ENCODE measurements at regions not wholly inside any gene's neighbourhood (a gene's known extent, or its start where the extent isn't known, plus 50 kb on each side); places are given as distances from the start of the nearest gene placed in this dataset.

- TF ChIP-seq CTCF (IDR thresholded peaks at IDR 0.05) (no peak), EZH2phosphoT487 (IDR thresholded peaks at IDR 0.05) (no peak)
Measured at GRCh38 chr2:211067029-211067428, 510.6 kb downstream of the CPS1 start.
